Liver (tissue), 8 donors: ENCODE measurements at regions not wholly inside any gene's neighbourhood (a gene's known extent, or its start where the extent isn't known, plus 50 kb on each side); places are given as distances from the start of the nearest gene placed in this dataset.

ENCODE experiments used
- DNase-seq: peaks from one replicate; pipeline ENCODE4 v3.0.0-alpha.2; 2017; ENCODE audit warnings: low spot score
- H3K27ac ChIP-seq, 2 donors: one replicate each; pipeline ENCODE4 v1.7.0; 2013; ENCODE audit warnings: inconsistent platforms in 2 of 2, low read length in 2 of 2, control low read depth in 1 of 2, low read depth in 1 of 2, mild to moderate bottlenecking in 1 of 2
- H3K27me3 ChIP-seq, 4 donors: one replicate each; pipeline versions ENCODE4 v1.6.1 to v1.7.0; 2013; ENCODE audit warnings: low read length in 3 of 4, inconsistent platforms in 1 of 4, mild to moderate bottlenecking in 1 of 4, moderate library complexity in 1 of 4; ENCODE audit not compliant: control insufficient read depth in 4 of 4, insufficient read depth in 4 of 4
- H3K36me3 ChIP-seq, 4 donors: one replicate each; pipeline versions ENCODE4 v1.6.1 to v1.7.0; 2013; ENCODE audit warnings: low read length in 3 of 4, mild to moderate bottlenecking in 3 of 4, low read depth in 1 of 4, moderate library complexity in 1 of 4; ENCODE audit not compliant: control insufficient read depth in 4 of 4, insufficient read depth in 3 of 4
- H3K4me1 ChIP-seq, 4 donors: one replicate each; pipeline versions ENCODE4 v1.6.1 to v1.7.0; 2013; ENCODE audit warnings: low read length in 3 of 4, mild to moderate bottlenecking in 3 of 4, moderate library complexity in 1 of 4; ENCODE audit not compliant: control insufficient read depth in 4 of 4, insufficient read depth in 4 of 4
- H3K4me3 ChIP-seq, 3 donors: one replicate each; pipeline versions ENCODE4 v1.6.1 to v1.7.0; 2013; ENCODE audit warnings: low read length in 3 of 3, control low read depth in 1 of 3, low read depth in 1 of 3, mild to moderate bottlenecking in 1 of 3
- H3K9ac ChIP-seq, 2 donors: one replicate each; pipeline ENCODE4 v1.7.0; 2013; ENCODE audit warnings: low read length in 2 of 2, mild to moderate bottlenecking in 2 of 2, moderate library complexity in 2 of 2, control low read depth in 1 of 2, low read depth in 1 of 2
- H3K9me3 ChIP-seq, 4 donors: one replicate each; pipeline versions ENCODE4 v1.6.1 to v1.7.0; 2013; ENCODE audit warnings: low read length in 3 of 4; ENCODE audit not compliant: control insufficient read depth in 4 of 4
- ATF3 ChIP-seq: IDR thresholded peaks from 2 replicates; pipeline ENCODE4 v1.6.1; 2016; ENCODE audit warnings: antibody characterized with exemption
- CTCF ChIP-seq: fragments of 150-350 bp; IDR thresholded peaks from 2 replicates; pipeline ENCODE4 v1.5.1; 2017; ENCODE audit warnings: improper control_type of control experiment, low read depth, low read length; ENCODE audit not compliant: missing input control
- EGR1 ChIP-seq, 2 donors: IDR thresholded peaks; 2 replicates each; pipeline ENCODE4 v1.6.1; 2016 to 2018; ENCODE audit warnings: antibody characterized with exemption in 2 of 2, low read depth in 2 of 2
- FOXA1 ChIP-seq: IDR thresholded peaks from 2 replicates; pipeline ENCODE4 v1.6.1; 2016; ENCODE audit warnings: antibody characterized with exemption
- FOXA2 ChIP-seq: IDR thresholded peaks from 2 replicates; pipeline ENCODE4 v1.6.1; 2016; ENCODE audit warnings: antibody characterized with exemption
- GABPA ChIP-seq, 2 donors: IDR thresholded peaks in 1 of 2; conservative IDR thresholded peaks in 1 of 2; 2 replicates each; pipeline ENCODE4 v1.6.1; 2016; ENCODE audit warnings: antibody characterized with exemption in 2 of 2, mild to moderate bottlenecking in 1 of 2, moderate library complexity in 1 of 2
- HNF4A ChIP-seq, 2 donors: conservative IDR thresholded peaks; 2 replicates each; pipeline ENCODE4 v1.6.1; 2016; ENCODE audit warnings: antibody characterized with exemption in 2 of 2, mild to moderate bottlenecking in 2 of 2
- HNF4G ChIP-seq: IDR thresholded peaks from 2 replicates; pipeline ENCODE4 v1.6.1; 2016; ENCODE audit warnings: antibody characterized with exemption
- JUND ChIP-seq, 2 donors: IDR thresholded peaks; 2 replicates each; pipeline ENCODE4 v1.6.1; 2016; ENCODE audit warnings: antibody characterized with exemption in 2 of 2
- MAX ChIP-seq: IDR thresholded peaks from 2 replicates; pipeline ENCODE4 v1.6.1; 2016; ENCODE audit warnings: antibody characterized with exemption
- NR2F2 ChIP-seq: IDR thresholded peaks from 2 replicates; pipeline ENCODE4 v1.6.1; 2016; ENCODE audit warnings: antibody characterized with exemption
- RAD21 ChIP-seq, 2 donors: IDR thresholded peaks; 2 replicates each; pipeline ENCODE4 v1.6.1; 2016; ENCODE audit warnings: antibody characterized with exemption in 2 of 2, mild to moderate bottlenecking in 2 of 2
- REST ChIP-seq: IDR thresholded peaks from 2 replicates; pipeline ENCODE4 v1.6.1; 2016; ENCODE audit warnings: antibody characterized with exemption, mild to moderate bottlenecking
- RXRA ChIP-seq, 2 donors: IDR thresholded peaks; 2 replicates each; pipeline ENCODE4 v1.6.1; 2017 to 2018; ENCODE audit warnings: antibody characterized with exemption in 2 of 2, mild to moderate bottlenecking in 1 of 2
- SP1 ChIP-seq: IDR thresholded peaks from 2 replicates; pipeline ENCODE4 v1.6.1; 2018; ENCODE audit warnings: antibody characterized with exemption, mild to moderate bottlenecking
- TAF1 ChIP-seq: conservative IDR thresholded peaks from 2 replicates; pipeline ENCODE4 v1.6.1; 2016; ENCODE audit warnings: antibody characterized with exemption, mild to moderate bottlenecking
- YY1 ChIP-seq: IDR thresholded peaks from 2 replicates; pipeline ENCODE4 v1.6.1; 2016; ENCODE audit warnings: antibody characterized with exemption, mild to moderate bottlenecking
- ZBTB33 ChIP-seq: IDR thresholded peaks from 2 replicates; pipeline ENCODE4 v1.6.1; 2016; ENCODE audit warnings: antibody characterized with exemption
- WGBS: extraction: QIAGEN DNeasy Blood & Tissue Kit; methylation state at CpG from one replicate; pipeline ENCODE4 v1.1.7; 2013; 5-methylcytosine and 5-hydroxymethylcytosine counted together
- donor health status: healthy.
- donor health status: healthy.
- donor health status: healthy.
- donor health status: healthy.
- donor health status: healthy.

- TF ChIP-seq CTCF = peak; percentile 6
- TF ChIP-seq MAX = no peak
- peak; percentile 55 for TF ChIP-seq FOXA1
- TF ChIP-seq HNF4G = peak; percentile 60
- TF ChIP-seq EGR1 (IDR thresholded peaks at IDR 0.05; ENCODE audit: low read depth in 2 of 2) = no peak
- TF ChIP-seq GABPA (IDR thresholded peaks at IDR 0.05 in 1 of 2, conservative IDR thresholded peaks at IDR 0.05 in 1 of 2) = peak in 1 of 2 donors; percentile 10
- peak; percentile 77 for TF ChIP-seq SP1
These were observed 71.7 kb upstream of the GUCA2B start (continued) for GRCh38 chr1:42081475-42081874.

GRCh38 chr1:42075179-42075578, 78.0 kb upstream of the GUCA2B start:
- no peaks in the 10 kb centered on the region for H3K36me3 ChIP-seq
- no peak overlapping the region for H3K27ac ChIP-seq
- WGBS = 83% methylated on average over 2 of the region's 2 CpGs
- no peak for TF ChIP-seq HNF4G
- TF ChIP-seq MAX = no peak
- no peak for TF ChIP-seq FOXA1
- TF ChIP-seq ZBTB33 = no peak
- no peak for TF ChIP-seq NR2F2
- TF ChIP-seq EGR1 (IDR thresholded peaks at IDR 0.05; ENCODE audit: low read depth in 2 of 2) = no peak
- TF ChIP-seq REST = no peak
- TF ChIP-seq YY1 = no peak
- TF ChIP-seq RAD21 (IDR thresholded peaks at IDR 0.05) = no peak
- TF ChIP-seq CTCF = no peak
- TF ChIP-seq HNF4A (conservative IDR thresholded peaks at IDR 0.05) = no peak
- TF ChIP-seq JUND (IDR thresholded peaks at IDR 0.05) = no peak
- no peak for TF ChIP-seq RXRA (IDR thresholded peaks at IDR 0.05)
- TF ChIP-seq GABPA (IDR thresholded peaks at IDR 0.05 in 1 of 2, conservative IDR thresholded peaks at IDR 0.05 in 1 of 2) = no peak
- TF ChIP-seq FOXA2 = no peak
- no peak for TF ChIP-seq ATF3
- TF ChIP-seq SP1 = no peak
- TF ChIP-seq TAF1 = no peak
- H3K27me3 ChIP-seq = no peaks in the 10 kb centered on the region
- H3K9me3 ChIP-seq = no peaks in the 10 kb centered on the region
- H3K4me1 ChIP-seq = no peaks in the 10 kb centered on the region
- H3K4me3 ChIP-seq = no peak overlapping the region
- no peak for DNase-seq
- no peak overlapping the region for H3K9ac ChIP-seq
